ENCODE measurements at regions not wholly inside any gene's neighbourhood (a gene's known extent, or its start where the extent isn't known, plus 50 kb on each side); places are given as distances from the start of the nearest gene placed in this dataset.

DNA sequence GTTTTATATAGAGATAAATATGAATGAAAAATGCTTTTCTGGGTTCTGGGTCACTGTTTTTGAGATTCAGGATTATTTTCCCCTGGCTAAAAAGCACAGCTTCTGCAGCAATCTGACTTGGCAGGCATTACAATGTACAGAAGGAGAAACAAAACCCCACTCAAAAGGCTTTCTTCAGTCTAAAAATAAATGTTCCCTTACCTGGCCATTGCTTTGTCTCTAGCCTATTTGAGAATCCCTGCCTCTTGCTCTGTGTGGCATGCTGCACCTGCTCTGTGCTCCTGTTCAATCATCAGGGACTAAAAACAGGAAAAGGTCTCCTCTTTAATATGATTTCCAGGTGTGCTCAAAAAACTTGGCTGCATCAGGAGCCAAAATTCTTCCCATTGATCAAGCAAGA is 187.4 kb upstream of the STAC start:
- DNase-seq (ENCODE audit: low spot score), result no peak

DNA sequence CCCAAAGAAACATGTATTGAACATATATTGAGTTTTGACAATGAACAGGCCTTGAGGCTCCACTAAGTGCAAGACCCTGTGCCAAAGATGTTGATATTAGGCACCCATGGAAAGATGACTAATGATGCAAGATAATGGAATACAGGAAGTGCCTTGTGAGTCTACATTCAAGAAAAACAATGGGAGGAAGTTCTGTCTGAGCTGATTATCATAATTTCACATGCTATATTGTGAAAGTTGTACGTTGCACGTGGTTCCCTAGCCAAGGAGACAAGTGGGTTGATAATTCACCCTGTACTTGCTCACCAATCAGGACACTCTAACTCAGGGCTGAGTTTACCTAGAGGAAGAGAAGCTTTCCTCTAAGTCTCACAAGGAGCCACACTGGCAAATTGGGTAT is 186.9 kb upstream of the STAC start:
- DNase-seq (ENCODE audit: low spot score), result no peak

DNA sequence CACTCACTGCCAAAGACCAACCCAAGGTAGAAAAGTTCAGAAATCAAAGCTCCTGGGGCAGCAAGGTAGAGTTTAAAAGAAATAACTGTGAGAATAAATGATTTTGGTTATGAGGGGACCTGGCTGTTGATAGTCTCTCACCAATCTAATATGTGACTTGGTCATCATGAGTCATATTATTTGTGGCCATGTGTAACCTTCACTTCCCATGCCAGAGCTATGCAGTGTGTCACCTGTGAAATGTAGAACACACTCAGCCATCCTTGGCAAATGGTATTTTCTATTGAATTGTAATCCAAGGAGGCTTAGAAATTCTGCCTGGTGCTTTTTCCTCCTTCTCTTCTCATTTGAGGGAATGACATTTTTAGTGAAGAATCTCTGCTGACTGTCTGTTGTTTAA is 184.2 kb upstream of the STAC start:
- no peak for DNase-seq (ENCODE audit: low spot score)

- DNase-seq (ENCODE audit: low spot score), result no peak
Observed at GRCh38 chr3:36197151-36197550, 183.2 kb upstream of the STAC start.

DNA sequence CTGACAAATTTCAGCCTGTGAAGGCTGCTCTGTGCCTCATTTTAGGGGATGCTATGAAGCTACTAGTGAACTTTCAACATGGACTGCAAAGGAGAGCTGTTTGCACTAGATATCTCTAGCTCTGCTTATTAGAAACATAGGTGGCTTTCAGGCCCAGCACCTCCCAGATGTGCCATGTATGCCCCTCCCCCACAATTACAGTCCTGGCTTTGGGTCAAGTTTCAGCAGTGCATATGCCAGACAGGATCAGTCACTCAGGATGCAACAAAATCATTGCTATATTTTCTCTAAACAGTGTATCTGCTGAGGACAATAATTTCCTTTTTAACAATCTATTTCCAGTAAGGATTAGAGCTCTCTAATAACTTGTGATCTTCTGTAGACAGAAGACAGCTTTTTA is 178.8 kb upstream of the STAC start:
- DNase-seq (ENCODE audit: low spot score), result no peak

- DNase-seq (ENCODE audit: low spot score), result no peak
Observed at GRCh38 chr3:36206956-36207580, 173.2 kb upstream of the STAC start.

DNA sequence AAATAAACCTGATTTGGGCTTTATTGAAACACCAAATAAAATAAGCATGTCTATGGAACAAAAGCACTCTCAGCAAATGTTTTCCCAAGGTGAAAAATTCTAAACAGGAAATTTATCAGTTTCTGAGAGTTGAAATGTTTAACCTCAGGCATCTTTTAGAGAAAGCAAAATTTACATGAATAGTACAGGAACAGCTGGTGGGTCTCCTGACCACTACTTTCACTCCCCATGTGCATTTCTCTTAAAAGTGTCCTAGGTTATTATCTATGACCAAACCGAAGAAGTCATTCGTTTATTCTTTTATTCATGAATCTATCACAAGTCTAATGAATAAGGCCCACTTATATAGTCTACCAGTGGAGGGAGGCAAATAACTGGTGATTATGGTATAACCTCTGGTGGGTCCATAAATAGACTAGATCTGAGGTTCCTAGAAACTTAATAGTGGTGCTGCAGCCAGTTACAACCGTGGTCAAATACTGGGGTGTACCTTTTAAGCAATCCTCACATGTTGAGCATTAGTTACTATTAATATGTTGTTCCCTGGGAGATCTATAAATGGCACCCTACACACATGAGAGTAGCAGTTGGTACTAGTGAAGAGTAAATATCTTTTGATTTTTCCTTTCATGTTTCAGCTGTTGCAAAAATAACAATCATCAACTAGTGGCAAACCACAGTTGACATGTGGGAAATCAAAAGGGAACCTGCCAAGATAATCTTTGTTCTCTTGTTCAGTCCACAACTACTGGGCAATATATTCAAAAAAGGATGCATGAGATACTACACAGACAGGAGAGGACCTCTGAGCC is 169.3 kb upstream of the STAC start:
- DNase-seq (ENCODE audit: low spot score), result no peak

GRCh38 chr3:36211652-36211999 is 168.7 kb upstream of the STAC start:
- DNase-seq (ENCODE audit: low spot score), result no peak

DNA sequence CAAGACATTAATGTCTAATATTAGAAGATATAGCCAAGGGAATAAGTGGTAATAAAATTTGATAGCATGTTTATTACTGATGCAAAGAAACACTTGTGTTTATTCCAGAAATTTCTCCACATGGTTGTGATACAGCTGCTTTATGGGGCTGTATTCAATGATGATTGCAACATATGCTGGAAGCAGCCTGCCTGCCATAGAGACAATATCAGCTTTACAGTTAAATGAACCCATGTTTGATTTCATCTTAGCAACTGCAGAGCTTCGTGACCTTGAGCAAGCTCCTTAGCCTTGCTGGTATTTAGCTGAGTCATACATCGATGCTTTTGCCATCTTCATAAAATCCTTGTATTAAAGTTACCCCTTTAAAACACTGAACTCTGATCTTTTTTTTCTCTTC is 168.1 kb upstream of the STAC start:
- no peak for DNase-seq (ENCODE audit: low spot score)

GRCh38 chr3:36214460-36214859 is 165.8 kb upstream of the STAC start:
- no peak for DNase-seq (ENCODE audit: low spot score)

DNA sequence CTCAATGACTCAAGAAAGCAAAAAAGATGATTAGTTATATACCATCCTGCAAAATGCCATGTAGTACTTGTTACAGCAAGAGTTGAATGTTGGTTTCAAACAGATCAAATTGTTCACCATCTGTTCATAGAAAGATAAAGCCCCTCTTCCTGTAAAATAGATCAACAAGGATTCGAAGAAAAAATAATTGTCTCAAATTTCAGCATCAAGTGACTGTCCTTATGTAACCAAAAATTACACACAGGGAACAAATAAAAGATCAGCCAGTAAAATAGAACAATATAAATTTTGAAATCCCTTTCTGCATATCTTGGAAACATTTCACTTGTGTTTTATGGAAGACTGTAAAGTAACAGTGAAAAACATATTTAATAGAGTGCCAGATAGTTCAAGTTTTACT is 165.1 kb upstream of the STAC start:
- DNase-seq (ENCODE audit: low spot score), result no peak

DNA sequence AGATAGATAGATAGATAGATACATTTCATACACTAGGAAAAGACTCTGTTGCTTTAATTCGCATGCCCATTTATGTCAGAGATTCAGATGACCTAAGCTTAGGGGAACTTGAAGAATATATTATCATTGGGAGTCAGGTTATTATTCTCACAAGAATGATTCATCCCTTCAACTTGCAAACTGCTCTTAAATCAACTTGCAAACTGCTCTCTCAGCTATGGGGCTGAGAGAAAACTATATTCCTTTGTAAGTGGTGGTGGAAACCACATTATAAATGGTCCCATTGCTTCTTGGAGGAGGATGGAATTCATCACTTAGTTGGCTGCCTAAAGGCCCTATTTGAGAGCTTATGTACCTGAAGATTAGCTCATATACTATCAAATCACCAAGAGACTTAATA is 160.9 kb upstream of the STAC start:
- no peak for DNase-seq (ENCODE audit: low spot score)

- no peak for DNase-seq (ENCODE audit: low spot score)
Observed at GRCh38 chr3:36220173-36220572, 160.1 kb upstream of the STAC start.

GRCh38 chr3:36221975-36222374 is 158.3 kb upstream of the STAC start:
- no peak for DNase-seq (ENCODE audit: low spot score)

DNA sequence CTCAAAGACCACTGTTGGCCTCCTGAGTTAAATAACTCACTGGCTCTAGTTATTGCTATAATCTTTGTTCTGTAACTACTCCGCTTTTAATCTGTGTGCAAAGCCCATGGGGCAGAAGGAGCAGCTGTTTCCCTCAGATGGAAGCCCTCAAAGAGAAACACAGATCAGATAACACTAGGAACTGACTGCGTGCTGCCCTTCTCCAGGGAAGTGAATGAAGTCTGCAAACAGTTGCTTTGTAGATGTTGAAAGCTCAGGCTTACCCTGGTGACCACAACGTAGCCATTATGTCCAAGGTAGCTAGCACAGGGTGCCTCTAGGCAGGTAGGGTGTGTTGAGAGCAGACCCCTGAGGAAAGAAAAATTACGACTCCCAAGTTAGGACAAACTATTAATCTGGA is 152.3 kb upstream of the STAC start:
- no peak for DNase-seq (ENCODE audit: low spot score)

DNA sequence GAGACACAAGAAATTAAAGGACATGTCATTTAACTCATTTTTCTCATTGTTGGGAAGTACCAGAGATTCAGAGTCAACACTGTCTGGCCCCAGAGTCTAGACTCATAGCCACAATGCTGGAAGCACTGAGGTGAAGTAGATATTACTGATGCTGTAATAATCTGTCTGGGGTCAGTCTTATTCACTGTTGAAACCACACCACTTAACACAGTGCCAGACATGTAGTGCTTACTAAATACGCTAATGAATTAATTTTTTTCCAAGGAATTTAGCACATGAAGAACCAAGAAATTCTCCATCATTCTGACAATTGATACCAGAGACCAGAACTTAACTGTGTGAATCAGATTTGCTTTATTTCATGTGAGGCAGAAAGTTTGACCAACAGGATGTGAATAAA is 150.8 kb upstream of the STAC start:
- DNase-seq (ENCODE audit: low spot score), result no peak

GRCh38 chr3:36232797-36233489 is 147.4 kb upstream of the STAC start:
- no peak for DNase-seq (ENCODE audit: low spot score)

- DNase-seq (ENCODE audit: low spot score), result no peak
Observed at GRCh38 chr3:36244728-36245127, 135.6 kb upstream of the STAC start.

DNA sequence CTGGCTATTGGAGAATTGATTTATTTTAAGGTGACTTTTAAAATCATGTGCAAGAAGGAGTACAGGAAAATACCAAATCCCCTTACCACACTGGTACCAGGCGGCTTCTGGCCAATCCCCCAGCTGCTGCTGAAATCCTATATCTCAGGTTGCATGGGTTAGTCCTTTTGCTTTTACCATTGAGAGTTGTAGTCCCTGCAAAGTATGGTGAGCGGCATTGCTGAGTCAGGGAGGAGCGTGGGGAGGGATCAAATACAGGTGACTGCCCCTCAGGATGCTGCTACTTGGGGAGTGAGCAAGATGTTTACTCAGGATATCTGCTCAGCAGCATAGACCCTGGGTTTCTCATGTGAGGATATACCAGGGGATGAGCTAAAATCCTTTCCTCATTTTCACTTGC is 131.9 kb upstream of the STAC start:
- DNase-seq (ENCODE audit: low spot score), result no peak

DNA sequence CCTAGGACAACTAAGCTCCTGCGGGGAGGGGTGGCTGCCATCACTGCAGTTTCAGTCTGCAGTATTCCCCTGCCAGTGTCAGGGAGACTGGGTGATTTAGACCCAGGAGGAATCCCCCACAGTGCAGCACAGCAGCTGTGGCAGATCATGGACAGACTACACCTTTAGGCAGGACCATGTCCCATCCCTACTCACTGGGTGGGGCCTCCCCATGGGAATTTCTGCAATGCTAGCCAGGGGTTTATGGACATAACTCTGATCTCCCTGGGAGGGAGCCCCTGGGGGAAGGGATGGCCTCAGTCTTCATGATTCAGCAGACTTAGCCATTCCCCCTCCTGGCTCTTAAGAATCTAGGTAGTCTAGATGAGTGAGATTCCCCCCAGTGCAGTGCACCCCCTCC is 130.1 kb upstream of the STAC start:
- DNase-seq (ENCODE audit: low spot score), result no peak

DNA sequence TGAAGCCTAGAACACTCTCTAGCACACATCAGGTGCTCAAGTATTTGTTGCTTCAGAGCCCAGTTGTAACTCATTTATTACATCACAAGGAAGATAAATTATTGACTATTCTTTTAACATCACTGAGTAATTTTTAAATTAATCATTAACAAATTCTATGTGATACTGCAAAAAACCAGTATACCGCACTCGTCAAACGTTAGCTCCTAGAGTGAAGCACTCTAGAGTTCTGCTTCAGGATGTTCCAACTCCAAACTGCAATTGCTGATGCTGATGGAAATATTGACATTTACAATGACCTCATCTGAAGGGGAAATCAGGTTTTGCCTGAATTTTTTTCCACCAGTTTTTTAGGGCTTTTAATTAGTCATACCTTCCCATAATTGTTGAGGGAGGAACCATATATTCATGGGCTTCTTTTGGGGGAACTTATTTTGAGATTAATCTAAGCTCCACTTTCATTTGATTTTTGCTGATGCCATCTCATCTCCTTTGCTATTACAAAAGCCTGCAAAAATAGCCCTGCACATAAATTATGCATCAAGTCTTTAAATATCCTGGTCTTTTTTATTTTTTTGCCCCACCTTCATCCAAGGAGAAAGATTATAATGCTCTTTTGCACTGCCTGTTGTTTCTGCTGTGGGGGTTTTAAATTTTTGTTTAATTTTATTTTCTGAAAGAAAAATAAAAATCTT is 123.0 kb upstream of the STAC start:
- no peak for DNase-seq (ENCODE audit: low spot score)

GRCh38 chr3:36258421-36258820 is 121.9 kb upstream of the STAC start:
- DNase-seq (ENCODE audit: low spot score), result no peak

DNA sequence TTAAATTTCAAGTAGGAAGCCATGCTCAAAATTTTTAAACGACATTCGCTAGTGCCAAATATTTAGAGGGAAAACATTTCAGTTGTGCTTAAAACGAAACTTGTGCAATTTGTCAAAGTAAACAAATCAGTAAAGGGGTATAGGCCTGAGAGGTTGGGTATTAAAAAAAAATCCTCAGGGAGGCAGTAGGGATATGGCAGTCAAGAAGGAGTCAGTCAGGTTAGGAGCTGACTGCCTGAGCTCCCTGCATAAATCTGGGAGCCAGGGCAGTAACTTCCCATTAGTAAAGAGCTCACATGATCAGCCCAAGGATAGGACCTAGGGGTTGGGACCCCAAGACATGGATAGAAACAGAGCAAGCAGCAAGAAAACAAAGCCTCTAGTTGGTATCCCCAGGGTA is 120.7 kb upstream of the STAC start:
- no peak for DNase-seq (ENCODE audit: low spot score)

Data from mucosa of gallbladder (tissue), 1 donor.